ACC112 (cell line): ENCODE measurements at regions not wholly inside any gene's neighbourhood (a gene's known extent, or its start where the extent isn't known, plus 50 kb on each side); places are given as distances from the start of the nearest gene placed in this dataset.

ENCODE experiments used
- H2AFZ ChIP-seq: fragments of 200-600 bp; sonication (generic); one replicate; pipeline ENCODE4 v1.6.0; 2017; ENCODE audit warnings: antibody characterized with exemption, low read length; ENCODE audit not compliant: unreplicated experiment
- H3K27ac ChIP-seq: fragments of 200-600 bp; sonication (generic); 2 replicates; pipeline ENCODE4 v1.5.1; 2014; ENCODE audit warnings: low read depth, mild to moderate bottlenecking, antibody characterized with exemption, low read length, moderate library complexity
- H3K27me3 ChIP-seq: fragments of 200-600 bp; sonication (generic); 2 replicates; pipeline ENCODE4 v1.6.1; 2014; ENCODE audit warnings: mild to moderate bottlenecking, antibody characterized with exemption, low read length, moderate library complexity, mixed read lengths; ENCODE audit not compliant: insufficient read depth
- H3K36me3 ChIP-seq: fragments of 200-600 bp; sonication (generic); 2 replicates; pipeline ENCODE4 v1.6.1; 2016; ENCODE audit warnings: mild to moderate bottlenecking, antibody characterized with exemption, low read length, moderate library complexity, mixed read lengths; ENCODE audit not compliant: insufficient read depth
- H3K4me1 ChIP-seq: fragments of 200-600 bp; sonication (generic); one replicate; pipeline ENCODE4 v1.6.1; 2016; ENCODE audit warnings: low read length, mixed read lengths; ENCODE audit not compliant: insufficient read depth, unreplicated experiment, control insufficient read depth
- H3K4me3 ChIP-seq: fragments of 200-600 bp; sonication (generic); 2 replicates; pipeline ENCODE4 v1.5.1; 2014; ENCODE audit warnings: mild to moderate bottlenecking, low read depth, low read length
- H3K79me2 ChIP-seq: fragments of 200-600 bp; sonication (generic); one replicate; pipeline ENCODE4 v1.6.0; 2016; ENCODE audit warnings: low read length; ENCODE audit not compliant: control insufficient read depth, unreplicated experiment, insufficient read depth

GRCh38 chr22:48695731-48696305, 1131.9 kb downstream of the BRD1 start:
- no peaks in the 10 kb centered on the region for H3K79me2 ChIP-seq
- H2AFZ ChIP-seq, result no peak overlapping the region
- H3K27me3 ChIP-seq, result no peaks in the 10 kb centered on the region
- no peak overlapping the region for H3K27ac ChIP-seq
- H3K4me3 ChIP-seq, result no peak overlapping the region
- no peaks in the 10 kb centered on the region for H3K4me1 ChIP-seq
- no peaks in the 10 kb centered on the region for H3K36me3 ChIP-seq

DNA sequence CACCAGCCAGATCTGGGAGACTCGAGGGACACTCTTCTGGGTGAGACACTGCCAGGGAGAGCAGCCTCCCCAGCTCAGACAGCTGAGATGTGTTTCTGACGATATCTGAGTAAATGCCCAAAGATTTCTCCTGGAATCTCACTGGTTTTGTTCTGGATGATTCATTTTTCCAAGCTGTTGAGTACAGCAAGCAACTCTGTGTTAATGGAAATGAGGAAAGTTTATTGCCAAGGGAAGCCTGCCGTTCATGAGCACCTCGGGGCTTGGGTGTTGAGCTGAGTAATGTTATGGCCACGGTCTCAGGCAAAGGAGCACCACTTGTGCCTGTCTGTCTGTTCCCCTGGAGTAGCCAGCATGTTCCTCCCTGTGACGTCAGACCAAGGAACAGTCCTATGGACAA, 1132.4 kb downstream of the BRD1 start:
- Histone ChIP-seq H3K36me3 (no peaks in the 10 kb centered on the region), H3K4me3 (no peak overlapping the region), H3K27ac (no peak overlapping the region), H3K79me2 (no peaks in the 10 kb centered on the region), H2AFZ (no peak overlapping the region), H3K4me1 (no peaks in the 10 kb centered on the region), H3K27me3 (no peaks in the 10 kb centered on the region)

- Histone ChIP-seq H3K79me2 (no peaks in the 10 kb centered on the region), H3K27ac (no peak overlapping the region), H3K4me3 (no peak overlapping the region), H3K36me3 (no peaks in the 10 kb centered on the region), H3K27me3 (no peaks in the 10 kb centered on the region), H2AFZ (no peak overlapping the region), H3K4me1 (no peaks in the 10 kb centered on the region)
These were observed 1133.3 kb downstream of the BRD1 start for GRCh38 chr22:48694296-48694883.

DNA sequence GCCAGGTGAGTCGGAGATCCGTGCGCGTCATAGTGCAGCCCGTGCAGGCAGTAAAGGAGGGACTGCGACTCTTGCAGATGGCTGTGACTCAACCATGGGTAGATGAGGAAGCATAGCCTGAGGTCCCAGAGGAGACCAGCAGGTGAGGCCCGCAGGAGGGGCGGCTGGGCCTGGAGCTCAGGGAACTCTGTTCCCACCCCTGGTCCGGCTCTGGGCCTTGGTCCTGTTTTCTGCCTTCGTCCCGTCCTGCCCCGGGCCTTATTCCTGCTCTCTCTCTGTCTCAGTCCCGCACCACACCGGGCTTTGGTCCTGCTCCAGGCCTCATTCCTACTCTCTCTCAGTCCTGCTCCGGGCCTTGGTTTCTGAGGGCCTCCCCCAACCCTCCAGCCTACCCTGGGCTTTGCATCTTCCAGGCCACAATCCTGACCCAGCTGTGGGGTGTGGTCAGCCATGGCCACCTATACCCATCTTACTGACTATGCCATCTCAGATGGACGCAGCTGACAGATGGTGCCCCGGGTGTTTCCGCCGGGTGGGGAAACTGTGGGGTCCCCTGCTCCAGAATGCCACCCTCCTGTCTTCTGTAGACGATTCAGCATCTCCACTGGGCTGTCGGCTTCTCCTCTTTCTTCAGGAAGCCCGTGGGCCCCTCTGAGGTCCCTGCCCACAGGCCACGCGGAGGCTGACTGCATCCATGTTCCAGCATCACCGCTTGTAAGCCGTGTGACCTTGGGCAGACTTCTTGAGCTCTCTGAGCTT, 1134.1 kb downstream of the BRD1 start:
- H3K4me1 ChIP-seq, result no peaks in the 10 kb centered on the region
- H3K36me3 ChIP-seq, result no peaks in the 10 kb centered on the region
- no peak overlapping the region for H2AFZ ChIP-seq
- H3K27me3 ChIP-seq, result no peaks in the 10 kb centered on the region
- no peak overlapping the region for H3K4me3 ChIP-seq
- H3K27ac ChIP-seq, result no peak overlapping the region
- no peaks in the 10 kb centered on the region for H3K79me2 ChIP-seq

GRCh38 chr22:48692734-48693376, 1134.8 kb downstream of the BRD1 start:
- Histone ChIP-seq H2AFZ (no peak overlapping the region), H3K27ac (no peak overlapping the region), H3K27me3 (no peaks in the 10 kb centered on the region), H3K36me3 (no peaks in the 10 kb centered on the region), H3K4me1 (no peaks in the 10 kb centered on the region), H3K4me3 (no peak overlapping the region), H3K79me2 (no peaks in the 10 kb centered on the region)

GRCh38 chr22:48691431-48691851, 1136.2 kb downstream of the BRD1 start:
- Histone ChIP-seq H3K4me1 (no peaks in the 10 kb centered on the region), H3K79me2 (no peaks in the 10 kb centered on the region), H3K4me3 (no peak overlapping the region), H3K27me3 (no peaks in the 10 kb centered on the region), H3K36me3 (no peaks in the 10 kb centered on the region), H2AFZ (no peak overlapping the region), H3K27ac (no peak overlapping the region)

GRCh38 chr22:48690583-48691317, 1136.9 kb downstream of the BRD1 start:
- Histone ChIP-seq H2AFZ (no peak overlapping the region), H3K4me3 (no peak overlapping the region), H3K79me2 (no peaks in the 10 kb centered on the region), H3K27me3 (no peaks in the 10 kb centered on the region), H3K4me1 (no peaks in the 10 kb centered on the region), H3K27ac (no peak overlapping the region), H3K36me3 (no peaks in the 10 kb centered on the region)

DNA sequence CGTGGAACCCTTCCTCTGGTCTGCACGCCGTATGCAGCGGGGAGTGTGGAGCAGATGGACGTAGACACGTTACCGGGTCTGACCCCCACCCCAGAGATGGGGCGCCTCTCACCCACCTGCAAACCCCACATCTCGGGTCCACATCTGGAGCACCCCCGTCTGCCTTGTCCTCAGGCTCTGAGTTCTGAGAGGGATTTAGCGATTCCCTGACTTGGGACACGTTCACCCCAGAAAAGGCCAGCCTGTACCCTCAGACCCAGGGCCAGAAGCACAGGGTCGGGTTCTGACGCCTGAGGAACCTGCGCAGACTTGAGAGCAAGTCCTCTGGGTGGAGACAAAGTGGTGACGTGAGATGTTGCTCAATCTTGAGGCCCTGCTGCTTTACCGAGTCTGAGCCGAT, 1138.5 kb downstream of the BRD1 start:
- H3K27me3 ChIP-seq, result no peaks in the 10 kb centered on the region
- H3K4me3 ChIP-seq, result no peak overlapping the region
- no peaks in the 10 kb centered on the region for H3K4me1 ChIP-seq
- no peak overlapping the region for H2AFZ ChIP-seq
- H3K79me2 ChIP-seq, result no peaks in the 10 kb centered on the region
- no peaks in the 10 kb centered on the region for H3K36me3 ChIP-seq
- no peak overlapping the region for H3K27ac ChIP-seq

- H3K4me3 ChIP-seq, result no peak overlapping the region
- no peaks in the 10 kb centered on the region for H3K36me3 ChIP-seq
- no peaks in the 10 kb centered on the region for H3K4me1 ChIP-seq
- no peak overlapping the region for H3K27ac ChIP-seq
- no peaks in the 10 kb centered on the region for H3K79me2 ChIP-seq
- H3K27me3 ChIP-seq, result no peaks in the 10 kb centered on the region
- H2AFZ ChIP-seq, result no peak overlapping the region
These were observed 1139.3 kb downstream of the BRD1 start for GRCh38 chr22:48688366-48688765.

DNA sequence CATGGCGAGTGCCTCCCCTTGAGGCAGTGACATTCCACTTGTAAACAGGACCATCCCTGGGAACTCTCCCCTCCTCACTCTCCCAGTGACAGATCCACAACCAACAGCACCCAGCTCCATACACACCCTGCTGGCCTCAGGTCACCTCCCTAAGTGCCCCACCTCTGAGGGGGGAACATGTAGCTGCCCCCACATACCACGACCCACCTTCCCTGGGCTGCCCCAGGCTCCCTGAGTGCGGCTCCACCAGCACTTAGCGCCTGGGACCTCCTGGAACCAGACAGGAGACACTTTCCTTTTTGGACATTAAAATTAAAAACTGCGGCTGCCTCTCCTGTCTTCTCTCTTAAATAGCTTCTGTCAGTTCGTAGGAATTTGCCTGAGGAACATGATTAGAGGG, 1140.1 kb downstream of the BRD1 start:
- Histone ChIP-seq H3K36me3 (no peaks in the 10 kb centered on the region), H3K79me2 (no peaks in the 10 kb centered on the region), H3K4me1 (no peaks in the 10 kb centered on the region), H2AFZ (no peak overlapping the region), H3K27ac (no peak overlapping the region), H3K4me3 (no peak overlapping the region), H3K27me3 (no peaks in the 10 kb centered on the region)
